ENCODE measurements at regions not wholly inside any gene's neighbourhood (a gene's known extent, or its start where the extent isn't known, plus 50 kb on each side); places are given as distances from the start of the nearest gene placed in this dataset.

DNA sequence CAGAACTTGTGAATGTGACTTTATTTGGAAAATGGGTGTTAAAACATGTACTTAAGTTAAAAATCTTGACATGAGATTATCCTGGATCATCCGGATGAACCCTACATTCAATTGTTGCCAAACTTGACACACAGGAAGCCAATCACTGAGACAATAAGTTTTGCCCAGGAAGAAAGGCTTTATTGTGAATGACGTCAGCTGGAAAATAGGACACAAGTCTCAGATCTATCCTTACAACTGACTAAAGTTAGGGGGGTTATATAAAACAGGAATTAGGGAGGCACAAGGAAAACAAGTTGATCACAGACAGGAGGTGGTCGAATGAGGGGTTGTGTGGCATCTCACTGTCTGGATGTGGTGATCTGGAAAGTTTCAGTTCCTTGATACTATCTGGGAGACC, 126.9 kb downstream of the TTC8 start:
- dilution Hi-C loops (cut with MboI; ENCODE audit: extremely low pct_ligation_motif_present, low sequenced_read_pairs), result no loop called here
- FAIRE-seq (no peak), DNase-seq (ENCODE audit: low read depth, low spot score) (no peak)
- H4K20me1 ChIP-seq (replicated peaks; ENCODE audit: control insufficient read depth, extremely low read depth, insufficient read depth, low read length), result no peaks in the 10 kb centered on the region
- H3K4me2 ChIP-seq (ENCODE audit: insufficient read depth, low read length), result no peak overlapping the region
- H3K79me2 ChIP-seq (ENCODE audit: control insufficient read depth, insufficient read depth, low read length), result no peaks in the 10 kb centered on the region
- no peak overlapping the region for H2AFZ ChIP-seq (ENCODE audit: low read depth, low read length)
- no peak overlapping the region for H3K4me3 ChIP-seq (replicated peaks in 1 of 3; ENCODE audit: insufficient read depth in 1 of 3, low read depth in 1 of 3, low read length in 3 of 3)
- POLR2A ChIA-PET, result no interaction called here
- no peaks in the 10 kb centered on the region for H3K36me3 ChIP-seq (ENCODE audit: control insufficient read depth in 2 of 2, extremely low read depth in 1 of 2, insufficient read depth in 2 of 2, low read length in 2 of 2)
- intact Hi-C loops (cut with micrococcal nuclease), result no loop called here
- no peaks in the 10 kb centered on the region for H3K9me3 ChIP-seq (replicated peaks; ENCODE audit: control insufficient read depth, insufficient read depth, low read length)
- CTCF ChIA-PET, result no interaction called here
- H3K9me1 ChIP-seq (replicated peaks; ENCODE audit: control insufficient read depth, extremely low read depth, insufficient read depth, low read length), result no peaks in the 10 kb centered on the region
- TF ChIP-seq EZH2 (IDR thresholded peaks at IDR 0.05; ENCODE audit: borderline replicate concordance, low read depth, low read length, severe bottlenecking), result no peak
- no peak for TF ChIP-seq JUN (IDR thresholded peaks at IDR 0.05; ENCODE audit: borderline replicate concordance, insufficient read depth, insufficient read length, low read depth)
- TF ChIP-seq GATA2 (IDR thresholded peaks at IDR 0.05; ENCODE audit: insufficient read depth, insufficient read length, low read depth, low read length), result no peak
- H3K27ac ChIP-seq (ENCODE audit: insufficient read depth, low read depth, low read length), result no peak overlapping the region
- no peaks in the 10 kb centered on the region for H3K4me1 ChIP-seq (ENCODE audit: control insufficient read depth, extremely low read depth, insufficient read depth, low read length)
- no peaks in the 10 kb centered on the region for H3K27me3 ChIP-seq (ENCODE audit: control insufficient read depth in 2 of 2, insufficient read depth in 2 of 2, low read length in 2 of 2)
- no TSS peak for BruUV-seq (replicated peaks)
- H3K9ac ChIP-seq (replicated peaks; ENCODE audit: extremely low read depth, insufficient read depth, low read length), result no peak overlapping the region

DNA sequence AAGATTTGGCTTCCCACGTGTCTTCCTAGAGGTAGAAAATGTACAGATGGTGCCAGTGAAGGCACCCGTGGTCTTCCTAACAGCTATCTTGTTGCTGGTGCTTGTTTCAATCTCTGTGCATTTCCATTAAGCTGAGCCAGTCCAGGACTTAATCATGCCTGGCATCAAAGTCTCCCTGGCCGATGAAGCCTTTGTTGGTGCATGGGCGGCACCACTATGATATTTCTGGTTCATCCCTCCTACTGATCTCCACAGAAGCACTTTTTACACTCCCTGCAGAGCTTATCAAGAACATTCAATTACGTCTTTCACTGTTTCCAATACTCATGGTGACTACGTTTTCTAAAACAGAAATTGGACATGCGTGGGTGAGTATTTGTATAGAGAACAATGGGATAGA, 128.4 kb downstream of the TTC8 start:
- intact Hi-C loops (cut with micrococcal nuclease) (no loop called here), dilution Hi-C loops (cut with MboI; ENCODE audit: extremely low pct_ligation_motif_present, low sequenced_read_pairs) (no loop called here)
- Histone ChIP-seq H3K36me3 (ENCODE audit: control insufficient read depth in 2 of 2, extremely low read depth in 1 of 2, insufficient read depth in 2 of 2, low read length in 2 of 2) (no peaks in the 10 kb centered on the region), H3K9me1 (replicated peaks; ENCODE audit: control insufficient read depth, extremely low read depth, insufficient read depth, low read length) (no peaks in the 10 kb centered on the region), H3K27me3 (ENCODE audit: control insufficient read depth in 2 of 2, insufficient read depth in 2 of 2, low read length in 2 of 2) (no peaks in the 10 kb centered on the region), H2AFZ (ENCODE audit: low read depth, low read length) (no peak overlapping the region), H3K9me3 (replicated peaks; ENCODE audit: control insufficient read depth, insufficient read depth, low read length) (no peaks in the 10 kb centered on the region), H3K27ac (ENCODE audit: insufficient read depth, low read depth, low read length) (no peak overlapping the region), H3K79me2 (ENCODE audit: control insufficient read depth, insufficient read depth, low read length) (no peaks in the 10 kb centered on the region), H3K4me2 (ENCODE audit: insufficient read depth, low read length) (no peak overlapping the region), H3K9ac (replicated peaks; ENCODE audit: extremely low read depth, insufficient read depth, low read length) (no peak overlapping the region), H4K20me1 (replicated peaks; ENCODE audit: control insufficient read depth, extremely low read depth, insufficient read depth, low read length) (no peaks in the 10 kb centered on the region), H3K4me3 (replicated peaks in 1 of 3; ENCODE audit: insufficient read depth in 1 of 3, low read depth in 1 of 3, low read length in 3 of 3) (no peak overlapping the region), H3K4me1 (ENCODE audit: control insufficient read depth, extremely low read depth, insufficient read depth, low read length) (no peaks in the 10 kb centered on the region)
- no peak for DNase-seq (ENCODE audit: low read depth, low spot score)
- ChIA-PET POLR2A (no interaction called here), CTCF (no interaction called here)
- FAIRE-seq, result no peak
- TF ChIP-seq, protein P1, sequence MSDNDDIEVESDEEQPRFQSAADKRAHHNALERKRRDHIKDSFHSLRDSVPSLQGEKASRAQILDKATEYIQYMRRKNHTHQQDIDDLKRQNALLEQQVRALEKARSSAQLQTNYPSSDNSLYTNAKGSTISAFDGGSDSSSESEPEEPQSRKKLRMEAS (IDR thresholded peaks at IDR 0.05; ENCODE audit: insufficient read depth, insufficient read length), result no peak
- TF ChIP-seq, protein P2, sequence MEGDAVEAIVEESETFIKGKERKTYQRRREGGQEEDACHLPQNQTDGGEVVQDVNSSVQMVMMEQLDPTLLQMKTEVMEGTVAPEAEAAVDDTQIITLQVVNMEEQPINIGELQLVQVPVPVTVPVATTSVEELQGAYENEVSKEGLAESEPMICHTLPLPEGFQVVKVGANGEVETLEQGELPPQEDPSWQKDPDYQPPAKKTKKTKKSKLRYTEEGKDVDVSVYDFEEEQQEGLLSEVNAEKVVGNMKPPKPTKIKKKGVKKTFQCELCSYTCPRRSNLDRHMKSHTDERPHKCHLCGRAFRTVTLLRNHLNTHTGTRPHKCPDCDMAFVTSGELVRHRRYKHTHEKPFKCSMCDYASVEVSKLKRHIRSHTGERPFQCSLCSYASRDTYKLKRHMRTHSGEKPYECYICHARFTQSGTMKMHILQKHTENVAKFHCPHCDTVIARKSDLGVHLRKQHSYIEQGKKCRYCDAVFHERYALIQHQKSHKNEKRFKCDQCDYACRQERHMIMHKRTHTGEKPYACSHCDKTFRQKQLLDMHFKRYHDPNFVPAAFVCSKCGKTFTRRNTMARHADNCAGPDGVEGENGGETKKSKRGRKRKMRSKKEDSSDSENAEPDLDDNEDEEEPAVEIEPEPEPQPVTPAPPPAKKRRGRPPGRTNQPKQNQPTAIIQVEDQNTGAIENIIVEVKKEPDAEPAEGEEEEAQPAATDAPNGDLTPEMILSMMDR (IDR thresholded peaks at IDR 0.05; ENCODE audit: extremely low read depth in 1 of 2, insufficient read depth in 1 of 2, low read depth in 1 of 2, low read length in 2 of 2), result no peak
- TF ChIP-seq POLR2AphosphoS5 (IDR thresholded peaks at IDR 0.05; ENCODE audit: insufficient read depth, low read depth, low read length) (no peak), FOS (IDR thresholded peaks at IDR 0.05; ENCODE audit: borderline replicate concordance, insufficient read depth, low read length) (no peak), POLR2A (IDR thresholded peaks at IDR 0.05; ENCODE audit: low read depth, low read length) (no peak), MYC (IDR thresholded peaks at IDR 0.05; ENCODE audit: low read depth, low read length) (no peak), JUN (IDR thresholded peaks at IDR 0.05; ENCODE audit: borderline replicate concordance, insufficient read depth, insufficient read length, low read depth) (no peak), GATA2 (IDR thresholded peaks at IDR 0.05; ENCODE audit: insufficient read depth, insufficient read length, low read depth, low read length) (no peak)
- BruUV-seq (replicated peaks), result no TSS peak

Measured in endothelial cell of umbilical vein (primary cell).